Thyroid gland (tissue), 4 donors: ENCODE measurements at regions not wholly inside any gene's neighbourhood (a gene's known extent, or its start where the extent isn't known, plus 50 kb on each side); places are given as distances from the start of the nearest gene placed in this dataset.

Experiments used
- POLR2A ChIP-seq, 2 donors: fragments of 450-650 bp; IDR thresholded peaks; one replicate each; pipeline ENCODE4 v1.6.1; 2017; ENCODE audit warnings: antibody characterized with exemption in 2 of 2, mild to moderate bottlenecking in 2 of 2, moderate library complexity in 1 of 2
- TF ChIP-seq, protein P1 (sequence below), 6 experiments: fragments of 200-600 bp in 3 of 6; fragments of 450-650 bp in 3 of 6; sonication (generic) in 3 of 6; IDR thresholded peaks; one replicate each; pipeline ENCODE4 v1.5.1; 2016 to 2019; ENCODE audit warnings: antibody characterized with exemption in 6 of 6, mild to moderate bottlenecking in 2 of 6, inconsistent platforms in 1 of 6, moderate library complexity in 1 of 6

GRCh38 chr15:57767481-57767880 lies 61.0 kb downstream of the POLR2M start:
- TF ChIP-seq, protein P1, sequence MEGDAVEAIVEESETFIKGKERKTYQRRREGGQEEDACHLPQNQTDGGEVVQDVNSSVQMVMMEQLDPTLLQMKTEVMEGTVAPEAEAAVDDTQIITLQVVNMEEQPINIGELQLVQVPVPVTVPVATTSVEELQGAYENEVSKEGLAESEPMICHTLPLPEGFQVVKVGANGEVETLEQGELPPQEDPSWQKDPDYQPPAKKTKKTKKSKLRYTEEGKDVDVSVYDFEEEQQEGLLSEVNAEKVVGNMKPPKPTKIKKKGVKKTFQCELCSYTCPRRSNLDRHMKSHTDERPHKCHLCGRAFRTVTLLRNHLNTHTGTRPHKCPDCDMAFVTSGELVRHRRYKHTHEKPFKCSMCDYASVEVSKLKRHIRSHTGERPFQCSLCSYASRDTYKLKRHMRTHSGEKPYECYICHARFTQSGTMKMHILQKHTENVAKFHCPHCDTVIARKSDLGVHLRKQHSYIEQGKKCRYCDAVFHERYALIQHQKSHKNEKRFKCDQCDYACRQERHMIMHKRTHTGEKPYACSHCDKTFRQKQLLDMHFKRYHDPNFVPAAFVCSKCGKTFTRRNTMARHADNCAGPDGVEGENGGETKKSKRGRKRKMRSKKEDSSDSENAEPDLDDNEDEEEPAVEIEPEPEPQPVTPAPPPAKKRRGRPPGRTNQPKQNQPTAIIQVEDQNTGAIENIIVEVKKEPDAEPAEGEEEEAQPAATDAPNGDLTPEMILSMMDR (IDR thresholded peaks at IDR 0.05), result no peak
- TF ChIP-seq POLR2A (IDR thresholded peaks at IDR 0.05), result no peak
